ENCODE measurements at regions not wholly inside any gene's neighbourhood (a gene's known extent, or its start where the extent isn't known, plus 50 kb on each side); places are given as distances from the start of the nearest gene placed in this dataset.

- no peak overlapping the region for H3K9ac ChIP-seq (ENCODE audit: low read length)
- H3K4me1 ChIP-seq (ENCODE audit: control insufficient read depth, insufficient read depth, low read depth, low read length), result no peaks in the 10 kb centered on the region
- no peak overlapping the region for H4K8ac ChIP-seq (ENCODE audit: low read length)
- H3K18ac ChIP-seq (ENCODE audit: low read depth in 1 of 2, low read length in 2 of 2), result no peak overlapping the region
- H2BK15ac ChIP-seq (ENCODE audit: low read depth, poor library complexity, severe bottlenecking), result no peak overlapping the region
- no peaks in the 10 kb centered on the region for H3K36me3 ChIP-seq (ENCODE audit: control insufficient read depth in 1 of 2, insufficient read depth in 2 of 2, low read depth in 1 of 2, low read length in 2 of 2)
- H3K14ac ChIP-seq (ENCODE audit: low read length in 2 of 2), result no peak overlapping the region
- H3K23ac ChIP-seq (ENCODE audit: low read length in 2 of 2), result no peak overlapping the region
- no peak overlapping the region for H3K27ac ChIP-seq (ENCODE audit: low read length, poor library complexity, severe bottlenecking)
- H2BK5ac ChIP-seq (ENCODE audit: low read depth, low read length, poor library complexity, severe bottlenecking), result no peak overlapping the region
- no peak overlapping the region for H2AFZ ChIP-seq (ENCODE audit: low read depth, low read length)
- H3K79me1 ChIP-seq (replicated peaks; ENCODE audit: low read length, poor library complexity, severe bottlenecking), result no peaks in the 10 kb centered on the region
- H3K9me3 ChIP-seq (ENCODE audit: control insufficient read depth, low read length), result no peaks in the 10 kb centered on the region
- H3K27me3 ChIP-seq (ENCODE audit: control insufficient read depth in 1 of 2, insufficient read depth in 1 of 2, low read length in 2 of 2), result no peaks in the 10 kb centered on the region
- H3K4ac ChIP-seq (ENCODE audit: low read depth in 1 of 2, low read length in 2 of 2), result no peak overlapping the region
- no peak overlapping the region for H2BK12ac ChIP-seq (ENCODE audit: low read length in 2 of 2)
- no peak overlapping the region for H3K4me2 ChIP-seq (ENCODE audit: low read length, poor library complexity, severe bottlenecking)
- H2BK120ac ChIP-seq (ENCODE audit: low read depth, low read length), result no peak overlapping the region
- H4K91ac ChIP-seq (ENCODE audit: low read length), result no peak overlapping the region
- DNase-seq, result no peak
- no peak overlapping the region for H3K4me3 ChIP-seq (ENCODE audit: insufficient read depth in 1 of 2, low read depth in 1 of 2, low read length in 2 of 2)
- 61% methylated on average over 2 of the region's 2 CpGs for WGBS
- no peak overlapping the region for H2AK5ac ChIP-seq (ENCODE audit: low read length, severe bottlenecking)
Measured at GRCh38 chr5:20469792-20470191, 481.8 kb upstream of the CDH18 start.

GRCh38 chr5:20469390-20469789 is 481.4 kb upstream of the CDH18 start:
- no peak for DNase-seq
- Histone ChIP-seq H3K4me1 (ENCODE audit: control insufficient read depth, insufficient read depth, low read depth, low read length) (no peaks in the 10 kb centered on the region), H3K18ac (ENCODE audit: low read depth in 1 of 2, low read length in 2 of 2) (no peak overlapping the region), H2BK5ac (ENCODE audit: low read depth, low read length, poor library complexity, severe bottlenecking) (no peak overlapping the region), H3K23ac (ENCODE audit: low read length in 2 of 2) (no peak overlapping the region), H3K14ac (ENCODE audit: low read length in 2 of 2) (no peak overlapping the region), H2AFZ (ENCODE audit: low read depth, low read length) (no peak overlapping the region), H3K27ac (ENCODE audit: low read length, poor library complexity, severe bottlenecking) (no peak overlapping the region), H2BK120ac (ENCODE audit: low read depth, low read length) (no peak overlapping the region), H3K36me3 (ENCODE audit: control insufficient read depth in 1 of 2, insufficient read depth in 2 of 2, low read depth in 1 of 2, low read length in 2 of 2) (no peaks in the 10 kb centered on the region), H3K27me3 (ENCODE audit: control insufficient read depth in 1 of 2, insufficient read depth in 1 of 2, low read length in 2 of 2) (no peaks in the 10 kb centered on the region), H2BK12ac (ENCODE audit: low read length in 2 of 2) (no peak overlapping the region), H3K9ac (ENCODE audit: low read length) (no peak overlapping the region), H3K9me3 (ENCODE audit: control insufficient read depth, low read length) (no peaks in the 10 kb centered on the region), H2BK15ac (ENCODE audit: low read depth, poor library complexity, severe bottlenecking) (no peak overlapping the region), H3K4ac (ENCODE audit: low read depth in 1 of 2, low read length in 2 of 2) (no peak overlapping the region), H2AK5ac (ENCODE audit: low read length, severe bottlenecking) (no peak overlapping the region), H4K91ac (ENCODE audit: low read length) (no peak overlapping the region), H3K4me2 (ENCODE audit: low read length, poor library complexity, severe bottlenecking) (no peak overlapping the region), H3K79me1 (replicated peaks; ENCODE audit: low read length, poor library complexity, severe bottlenecking) (no peaks in the 10 kb centered on the region), H4K8ac (ENCODE audit: low read length) (no peak overlapping the region), H3K4me3 (ENCODE audit: insufficient read depth in 1 of 2, low read depth in 1 of 2, low read length in 2 of 2) (no peak overlapping the region)
- no CpG with 5 or more reads among the region's 3 CpGs for WGBS

GRCh38 chr5:20466512-20466911 is 478.5 kb upstream of the CDH18 start:
- no peak overlapping the region for H2BK12ac ChIP-seq (ENCODE audit: low read length in 2 of 2)
- H3K9ac ChIP-seq (ENCODE audit: low read length), result no peak overlapping the region
- no peak overlapping the region for H2BK5ac ChIP-seq (ENCODE audit: low read depth, low read length, poor library complexity, severe bottlenecking)
- H3K79me1 ChIP-seq (replicated peaks; ENCODE audit: low read length, poor library complexity, severe bottlenecking), result no peaks in the 10 kb centered on the region
- H3K18ac ChIP-seq (ENCODE audit: low read depth in 1 of 2, low read length in 2 of 2), result no peak overlapping the region
- no peak overlapping the region for H4K8ac ChIP-seq (ENCODE audit: low read length)
- no peak overlapping the region for H3K23ac ChIP-seq (ENCODE audit: low read length in 2 of 2)
- no peak overlapping the region for H3K4ac ChIP-seq (ENCODE audit: low read depth in 1 of 2, low read length in 2 of 2)
- H3K14ac ChIP-seq (ENCODE audit: low read length in 2 of 2), result no peak overlapping the region
- H3K4me1 ChIP-seq (ENCODE audit: control insufficient read depth, insufficient read depth, low read depth, low read length), result no peaks in the 10 kb centered on the region
- H3K27me3 ChIP-seq (ENCODE audit: control insufficient read depth in 1 of 2, insufficient read depth in 1 of 2, low read length in 2 of 2), result no peaks in the 10 kb centered on the region
- H3K4me2 ChIP-seq (ENCODE audit: low read length, poor library complexity, severe bottlenecking), result no peak overlapping the region
- DNase-seq, result no peak
- no peak overlapping the region for H2AFZ ChIP-seq (ENCODE audit: low read depth, low read length)
- H4K91ac ChIP-seq (ENCODE audit: low read length), result no peak overlapping the region
- H2BK120ac ChIP-seq (ENCODE audit: low read depth, low read length), result no peak overlapping the region
- H3K9me3 ChIP-seq (ENCODE audit: control insufficient read depth, low read length), result no peaks in the 10 kb centered on the region
- H3K36me3 ChIP-seq (ENCODE audit: control insufficient read depth in 1 of 2, insufficient read depth in 2 of 2, low read depth in 1 of 2, low read length in 2 of 2), result no peaks in the 10 kb centered on the region
- H3K27ac ChIP-seq (ENCODE audit: low read length, poor library complexity, severe bottlenecking), result no peak overlapping the region
- H2AK5ac ChIP-seq (ENCODE audit: low read length, severe bottlenecking), result no peak overlapping the region
- H3K4me3 ChIP-seq (ENCODE audit: insufficient read depth in 1 of 2, low read depth in 1 of 2, low read length in 2 of 2), result no peak overlapping the region
- WGBS, result no CpG with 5 or more reads among the region's 1 CpG
- H2BK15ac ChIP-seq (ENCODE audit: low read depth, poor library complexity, severe bottlenecking), result no peak overlapping the region

GRCh38 chr5:20463206-20463605 is 475.2 kb upstream of the CDH18 start:
- Histone ChIP-seq H3K9ac (ENCODE audit: low read length) (no peak overlapping the region), H2BK5ac (ENCODE audit: low read depth, low read length, poor library complexity, severe bottlenecking) (no peak overlapping the region), H3K79me1 (replicated peaks; ENCODE audit: low read length, poor library complexity, severe bottlenecking) (no peaks in the 10 kb centered on the region), H3K36me3 (ENCODE audit: control insufficient read depth in 1 of 2, insufficient read depth in 2 of 2, low read depth in 1 of 2, low read length in 2 of 2) (no peaks in the 10 kb centered on the region), H4K91ac (ENCODE audit: low read length) (no peak overlapping the region), H2AK5ac (ENCODE audit: low read length, severe bottlenecking) (no peak overlapping the region), H2BK12ac (ENCODE audit: low read length in 2 of 2) (no peak overlapping the region), H3K23ac (ENCODE audit: low read length in 2 of 2) (no peak overlapping the region), H2BK15ac (ENCODE audit: low read depth, poor library complexity, severe bottlenecking) (no peak overlapping the region), H3K4me3 (ENCODE audit: insufficient read depth in 1 of 2, low read depth in 1 of 2, low read length in 2 of 2) (no peak overlapping the region), H3K9me3 (ENCODE audit: control insufficient read depth, low read length) (no peaks in the 10 kb centered on the region), H3K4me1 (ENCODE audit: control insufficient read depth, insufficient read depth, low read depth, low read length) (no peaks in the 10 kb centered on the region), H3K14ac (ENCODE audit: low read length in 2 of 2) (no peak overlapping the region), H2BK120ac (ENCODE audit: low read depth, low read length) (no peak overlapping the region), H3K27ac (ENCODE audit: low read length, poor library complexity, severe bottlenecking) (no peak overlapping the region), H3K4me2 (ENCODE audit: low read length, poor library complexity, severe bottlenecking) (no peak overlapping the region), H3K4ac (ENCODE audit: low read depth in 1 of 2, low read length in 2 of 2) (no peak overlapping the region), H3K18ac (ENCODE audit: low read depth in 1 of 2, low read length in 2 of 2) (no peak overlapping the region), H4K8ac (ENCODE audit: low read length) (no peak overlapping the region), H3K27me3 (ENCODE audit: control insufficient read depth in 1 of 2, insufficient read depth in 1 of 2, low read length in 2 of 2) (no peaks in the 10 kb centered on the region), H2AFZ (ENCODE audit: low read depth, low read length) (no peak overlapping the region)
- 54% methylated on average over 4 of the region's 4 CpGs for WGBS
- DNase-seq, result no peak
